ENCODE measurements at regions not wholly inside any gene's neighbourhood (a gene's known extent, or its start where the extent isn't known, plus 50 kb on each side); places are given as distances from the start of the nearest gene placed in this dataset.

GRCh38 chr15:96181217-96181616, 149.3 kb upstream of the NR2F2 start:
- TF ChIP-seq EZH2 (IDR thresholded peaks at IDR 0.05; ENCODE audit: borderline replicate concordance, low read depth, low read length, poor library complexity, severe bottlenecking) (no peak), CTCF (conservative IDR thresholded peaks at IDR 0.05; ENCODE audit: low read depth, low read length) (no peak)
